ENCODE measurements at regions not wholly inside any gene's neighbourhood (a gene's known extent, or its start where the extent isn't known, plus 50 kb on each side); places are given as distances from the start of the nearest gene placed in this dataset.

DNA sequence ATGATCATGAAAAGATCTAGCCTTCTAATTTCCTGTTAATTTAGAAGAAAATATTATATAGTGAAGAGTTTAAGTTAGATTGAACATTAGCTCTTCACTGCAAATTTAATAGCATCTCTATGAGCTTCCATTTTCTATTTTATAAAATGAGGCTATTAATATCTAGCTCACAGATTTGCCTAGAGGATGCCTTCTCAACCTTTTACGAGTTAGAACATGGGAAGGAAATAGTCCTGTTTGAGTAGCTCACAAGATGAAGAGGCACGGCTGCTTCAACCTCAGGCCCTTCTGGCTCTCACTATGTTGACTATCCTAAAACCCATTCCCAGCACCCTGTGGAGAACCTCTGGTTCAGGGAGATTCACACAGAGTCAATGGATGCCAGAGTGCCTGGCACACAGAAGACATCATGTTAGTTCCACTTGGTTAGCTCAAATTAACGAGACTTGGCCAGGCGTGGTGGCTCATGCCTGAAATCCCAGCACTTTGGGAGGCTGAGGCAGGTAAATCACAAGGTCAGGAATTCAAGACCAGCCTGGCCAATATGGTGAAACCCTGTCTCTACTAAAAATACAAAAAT, 97.9 kb upstream of the GUCY1A1 start:
- H3K36me3 ChIP-seq: no peaks in the 10 kb centered on the region
- H3K27ac ChIP-seq: no peak overlapping the region
- no peaks in the 10 kb centered on the region for H3K4me1 ChIP-seq
- intact Hi-C loops (cut with DNase I; ENCODE audit: low total_unique reads): no loop called here
- DNase-seq (ENCODE audit: low spot score in 2 of 2): no peak
- H3K27me3 ChIP-seq: no peaks in the 10 kb centered on the region
- TF ChIP-seq POLR2A (IDR thresholded peaks at IDR 0.05): no peak
- TF ChIP-seq POLR2AphosphoS5 (IDR thresholded peaks at IDR 0.05): no peak
- TF ChIP-seq, protein P1, sequence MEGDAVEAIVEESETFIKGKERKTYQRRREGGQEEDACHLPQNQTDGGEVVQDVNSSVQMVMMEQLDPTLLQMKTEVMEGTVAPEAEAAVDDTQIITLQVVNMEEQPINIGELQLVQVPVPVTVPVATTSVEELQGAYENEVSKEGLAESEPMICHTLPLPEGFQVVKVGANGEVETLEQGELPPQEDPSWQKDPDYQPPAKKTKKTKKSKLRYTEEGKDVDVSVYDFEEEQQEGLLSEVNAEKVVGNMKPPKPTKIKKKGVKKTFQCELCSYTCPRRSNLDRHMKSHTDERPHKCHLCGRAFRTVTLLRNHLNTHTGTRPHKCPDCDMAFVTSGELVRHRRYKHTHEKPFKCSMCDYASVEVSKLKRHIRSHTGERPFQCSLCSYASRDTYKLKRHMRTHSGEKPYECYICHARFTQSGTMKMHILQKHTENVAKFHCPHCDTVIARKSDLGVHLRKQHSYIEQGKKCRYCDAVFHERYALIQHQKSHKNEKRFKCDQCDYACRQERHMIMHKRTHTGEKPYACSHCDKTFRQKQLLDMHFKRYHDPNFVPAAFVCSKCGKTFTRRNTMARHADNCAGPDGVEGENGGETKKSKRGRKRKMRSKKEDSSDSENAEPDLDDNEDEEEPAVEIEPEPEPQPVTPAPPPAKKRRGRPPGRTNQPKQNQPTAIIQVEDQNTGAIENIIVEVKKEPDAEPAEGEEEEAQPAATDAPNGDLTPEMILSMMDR (IDR thresholded peaks at IDR 0.05): no peak
- no peak overlapping the region for H3K4me3 ChIP-seq
- H3K9me3 ChIP-seq: no peaks in the 10 kb centered on the region

DNA sequence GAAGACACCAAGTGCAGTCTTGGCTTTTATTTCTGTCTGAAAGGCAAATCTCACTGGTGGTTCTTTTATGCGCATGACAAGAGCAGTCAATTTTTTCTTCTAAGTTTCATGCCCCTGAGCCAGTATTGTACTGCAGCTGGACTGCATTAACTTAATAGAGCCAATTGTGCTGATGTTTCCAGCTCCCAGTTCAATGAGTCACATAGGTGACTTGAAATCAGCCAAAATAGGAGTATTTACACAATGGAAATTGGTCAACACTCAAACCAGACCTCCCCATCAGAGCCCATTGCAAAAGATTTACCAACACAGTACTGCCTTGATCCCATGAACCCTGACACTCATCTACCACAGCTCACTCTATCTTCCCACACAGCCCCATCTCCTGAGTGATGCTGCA, 100.3 kb upstream of the GUCY1A1 start:
- no peak for TF ChIP-seq POLR2A (IDR thresholded peaks at IDR 0.05)
- no peak for TF ChIP-seq POLR2AphosphoS5 (IDR thresholded peaks at IDR 0.05)
- TF ChIP-seq, protein P1 (IDR thresholded peaks at IDR 0.05): no peak
- H3K36me3 ChIP-seq: no peaks in the 10 kb centered on the region

DNA sequence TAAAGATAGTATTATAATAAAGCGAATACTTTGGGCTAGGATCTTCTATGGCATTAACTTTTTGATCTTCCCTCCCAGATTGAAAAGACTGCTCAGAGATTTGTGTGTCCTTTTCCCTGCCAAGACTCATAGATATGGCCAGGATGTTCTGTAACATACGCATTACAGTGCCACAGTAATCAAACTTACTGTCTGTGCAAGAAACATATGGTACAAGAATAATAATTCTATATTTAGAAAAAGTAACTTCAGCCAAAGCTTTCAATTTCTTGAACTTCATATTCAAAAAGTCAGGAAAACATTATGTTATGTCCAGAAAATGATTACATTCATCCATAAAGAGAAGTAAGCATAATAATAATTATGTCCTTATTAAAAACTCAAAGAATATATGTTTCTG, 100.9 kb upstream of the GUCY1A1 start:
- Histone ChIP-seq H3K9me3 (no peaks in the 10 kb centered on the region), H3K27me3 (no peaks in the 10 kb centered on the region), H3K4me3 (no peak overlapping the region), H3K36me3 (no peaks in the 10 kb centered on the region), H3K27ac (no peak overlapping the region), H3K4me1 (no peaks in the 10 kb centered on the region)
- DNase-seq (ENCODE audit: low spot score in 2 of 2): no peak
- intact Hi-C loops (cut with DNase I; ENCODE audit: low total_unique reads): no loop called here
- TF ChIP-seq, protein P1 (IDR thresholded peaks at IDR 0.05): no peak
- TF ChIP-seq POLR2A (IDR thresholded peaks at IDR 0.05) (no peak), POLR2AphosphoS5 (IDR thresholded peaks at IDR 0.05) (no peak)

More for the DNA sequence above, 100.3 kb upstream of the GUCY1A1 start:
- no peak for DNase-seq (ENCODE audit: low spot score in 2 of 2)
- intact Hi-C loops (cut with DNase I; ENCODE audit: low total_unique reads): no loop called here
- no peaks in the 10 kb centered on the region for H3K4me1 ChIP-seq
- no peaks in the 10 kb centered on the region for H3K9me3 ChIP-seq
- H3K27me3 ChIP-seq: no peaks in the 10 kb centered on the region
- H3K27ac ChIP-seq: no peak overlapping the region
- H3K4me3 ChIP-seq: no peak overlapping the region

DNA sequence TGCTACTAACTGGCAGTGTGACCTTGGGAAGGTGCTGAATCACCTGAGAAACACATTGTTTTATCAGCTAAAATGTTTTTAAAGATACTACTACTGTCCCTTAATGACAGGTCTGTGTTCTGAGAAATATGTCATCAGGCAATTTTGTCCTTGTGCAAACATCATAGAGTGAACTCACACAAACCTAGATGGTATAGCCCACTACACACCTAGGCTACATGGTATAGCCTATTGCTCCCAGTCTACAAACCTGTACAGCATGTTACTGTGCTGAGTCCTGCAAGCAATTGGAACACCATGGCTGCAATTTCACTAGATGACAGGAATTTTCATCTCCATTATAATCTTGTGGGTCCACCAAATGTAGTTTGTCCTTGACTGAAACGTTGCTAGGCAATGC, 101.3 kb upstream of the GUCY1A1 start:
- intact Hi-C loops (cut with DNase I; ENCODE audit: low total_unique reads): no loop called here
- H3K4me1 ChIP-seq: no peaks in the 10 kb centered on the region
- no peaks in the 10 kb centered on the region for H3K36me3 ChIP-seq
- H3K9me3 ChIP-seq: no peaks in the 10 kb centered on the region
- no peak overlapping the region for H3K27ac ChIP-seq
- no peaks in the 10 kb centered on the region for H3K27me3 ChIP-seq
- H3K4me3 ChIP-seq: no peak overlapping the region
- no peak for DNase-seq (ENCODE audit: low spot score in 2 of 2)
- no peak for TF ChIP-seq POLR2A (IDR thresholded peaks at IDR 0.05)
- TF ChIP-seq, protein P1 (IDR thresholded peaks at IDR 0.05): no peak
- TF ChIP-seq POLR2AphosphoS5 (IDR thresholded peaks at IDR 0.05): no peak

DNA sequence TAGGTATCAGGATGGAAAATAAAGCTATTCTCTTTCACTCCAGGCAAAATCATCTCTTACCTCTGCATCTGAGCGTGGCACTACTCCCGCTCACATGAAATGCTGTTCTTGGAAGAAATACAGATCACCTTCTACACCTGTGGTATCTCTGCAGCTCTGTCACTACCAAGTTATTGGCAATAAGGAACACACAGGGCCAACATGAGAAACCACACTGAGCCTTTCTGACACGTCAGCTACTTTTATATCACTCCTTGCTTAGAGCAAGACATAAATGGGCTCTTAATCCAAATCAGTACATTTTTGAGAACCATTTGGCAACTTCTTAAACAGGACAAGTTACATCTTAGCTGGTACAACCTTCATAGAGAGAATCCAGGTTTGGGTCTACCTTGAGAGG, 101.8 kb upstream of the GUCY1A1 start:
- H3K9me3 ChIP-seq: no peaks in the 10 kb centered on the region
- no peak for DNase-seq (ENCODE audit: low spot score in 2 of 2)
- no peaks in the 10 kb centered on the region for H3K36me3 ChIP-seq
- TF ChIP-seq POLR2AphosphoS5 (IDR thresholded peaks at IDR 0.05): no peak
- TF ChIP-seq POLR2A (IDR thresholded peaks at IDR 0.05): no peak
- TF ChIP-seq, protein P1 (IDR thresholded peaks at IDR 0.05): no peak
- H3K27ac ChIP-seq: no peak overlapping the region
- intact Hi-C loops (cut with DNase I; ENCODE audit: low total_unique reads): no loop called here
- no peak overlapping the region for H3K4me3 ChIP-seq
- H3K4me1 ChIP-seq: no peaks in the 10 kb centered on the region
- H3K27me3 ChIP-seq: no peaks in the 10 kb centered on the region
